ENCODE measurements at regions not wholly inside any gene's neighbourhood (a gene's known extent, or its start where the extent isn't known, plus 50 kb on each side); places are given as distances from the start of the nearest gene placed in this dataset.

DNA sequence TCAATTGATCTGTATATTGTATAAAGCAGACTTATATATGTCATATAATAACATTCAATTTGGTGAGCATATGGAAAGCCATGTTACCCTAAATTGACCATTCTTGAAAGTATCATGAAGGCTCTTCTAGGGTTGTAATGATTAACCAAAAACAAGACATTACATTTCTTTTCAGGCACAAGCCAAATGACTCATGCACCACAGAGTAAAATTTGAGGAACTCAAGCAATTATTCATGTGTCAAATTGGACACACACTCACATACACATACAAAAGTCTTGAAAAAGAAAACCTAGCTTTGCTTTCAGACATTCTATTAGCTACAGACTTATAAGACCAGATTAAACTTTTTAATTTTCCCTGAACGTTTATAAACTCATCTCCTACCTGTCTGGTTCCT is 146.5 kb upstream of the PCDH18 start:
- Histone ChIP-seq H3K27ac (ENCODE audit: low read depth, low read length) (no peak overlapping the region), H3K4me3 (ENCODE audit: low read length) (no peak overlapping the region), H3K4me1 (ENCODE audit: control insufficient read depth in 2 of 2, insufficient read depth in 2 of 2, low read length in 2 of 2) (no peaks in the 10 kb centered on the region), H3K36me3 (ENCODE audit: control insufficient read depth in 2 of 3, insufficient read depth in 3 of 3, low read length in 3 of 3) (no peaks in the 10 kb centered on the region), H3K27me3 (ENCODE audit: control insufficient read depth in 2 of 2, insufficient read depth in 2 of 2, low read length in 2 of 2) (no peaks in the 10 kb centered on the region), H3K9me3 (ENCODE audit: control insufficient read depth in 2 of 3, low read length in 3 of 3) (no peaks in the 10 kb centered on the region)
- Mint-ChIP-seq H3K36me3 (no peaks in the 10 kb centered on the region), H3K4me3 (no peak overlapping the region), H3K9me3 (peaks cover 0 to 5% (median 0%) of the 10 kb centered on the region in 11 donors), H3K27me3 (no peaks in the 10 kb centered on the region), H3K4me1 (peaks cover 0 to 2% (median 0%) of the 10 kb centered on the region in 7 donors), H3K27ac (no peak overlapping the region)
- ATAC-seq, result no peak
- intact Hi-C loops (cut with micrococcal nuclease), result no loop called here
- POLR2A ChIA-PET, result no interaction called here
- CTCF ChIA-PET, result no interaction called here
- DNase-seq, result no peak

DNA sequence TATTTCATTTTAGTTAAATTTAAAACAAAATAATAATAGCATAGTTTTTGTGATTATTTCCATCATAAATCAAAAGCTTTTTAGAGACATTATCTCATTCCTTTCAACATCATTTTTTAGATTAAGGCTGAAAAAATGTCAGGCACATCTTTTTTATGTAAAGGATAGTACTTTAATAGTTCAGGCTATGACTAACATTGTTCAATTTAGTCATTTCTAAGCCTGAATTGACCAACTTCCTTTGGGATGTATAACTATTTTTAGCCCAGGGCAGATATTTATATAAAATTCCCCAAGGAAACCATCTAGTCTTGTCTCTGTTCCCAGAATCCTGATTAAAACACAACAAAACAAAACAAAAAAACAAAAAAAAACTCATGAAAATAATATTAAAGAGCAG is 145.6 kb upstream of the PCDH18 start:
- Mint-ChIP-seq H3K4me1 (peaks cover 0 to 2% (median 0%) of the 10 kb centered on the region in 7 donors), H3K9me3 (peaks cover 0 to 5% (median 0%) of the 10 kb centered on the region in 11 donors), H3K27ac (no peak overlapping the region), H3K36me3 (no peaks in the 10 kb centered on the region), H3K27me3 (no peaks in the 10 kb centered on the region), H3K4me3 (no peak overlapping the region)
- ChIA-PET POLR2A (no interaction called here), CTCF (no interaction called here)
- H3K36me3 ChIP-seq (ENCODE audit: control insufficient read depth in 2 of 3, insufficient read depth in 3 of 3, low read length in 3 of 3), result no peaks in the 10 kb centered on the region
- H3K27ac ChIP-seq (ENCODE audit: low read depth, low read length), result no peak overlapping the region
- no peaks in the 10 kb centered on the region for H3K27me3 ChIP-seq (ENCODE audit: control insufficient read depth in 2 of 2, insufficient read depth in 2 of 2, low read length in 2 of 2)
- no peak for DNase-seq
- H3K4me3 ChIP-seq (ENCODE audit: low read length), result no peak overlapping the region
- intact Hi-C loops (cut with micrococcal nuclease), result no loop called here
- no peaks in the 10 kb centered on the region for H3K4me1 ChIP-seq (ENCODE audit: control insufficient read depth in 2 of 2, insufficient read depth in 2 of 2, low read length in 2 of 2)
- H3K9me3 ChIP-seq (ENCODE audit: control insufficient read depth in 2 of 3, low read length in 3 of 3), result no peaks in the 10 kb centered on the region
- ATAC-seq, result no peak

DNA sequence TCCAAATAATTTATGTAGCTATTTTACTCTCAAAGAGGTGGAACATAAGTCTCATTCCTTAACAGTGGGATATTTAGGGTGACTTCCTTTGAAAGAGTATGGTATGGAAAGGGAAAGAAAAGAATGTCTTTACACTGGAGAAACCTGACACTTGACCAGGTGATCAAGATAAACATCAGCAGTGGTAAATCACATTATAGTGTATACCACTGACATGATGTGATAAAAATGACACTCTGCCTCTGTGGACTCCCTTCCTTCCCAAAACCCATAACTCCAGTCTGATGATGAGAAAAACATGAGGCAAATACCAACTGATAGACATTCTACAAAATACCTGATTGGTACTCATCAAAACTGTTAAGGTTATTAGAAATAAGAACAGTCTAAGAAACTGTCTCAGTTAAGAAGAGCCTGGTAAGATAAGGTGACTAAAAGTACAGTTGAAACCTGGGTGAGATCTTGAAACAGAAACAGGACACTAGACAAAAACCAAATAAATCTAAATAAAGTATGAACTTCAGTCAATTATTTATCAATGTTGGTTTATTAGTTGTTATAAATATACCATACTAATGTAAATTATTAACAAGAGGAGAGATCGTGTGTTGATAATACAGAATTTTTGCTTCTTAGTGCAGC is 144.2 kb upstream of the PCDH18 start:
- intact Hi-C loops (cut with micrococcal nuclease), result no loop called here

DNA sequence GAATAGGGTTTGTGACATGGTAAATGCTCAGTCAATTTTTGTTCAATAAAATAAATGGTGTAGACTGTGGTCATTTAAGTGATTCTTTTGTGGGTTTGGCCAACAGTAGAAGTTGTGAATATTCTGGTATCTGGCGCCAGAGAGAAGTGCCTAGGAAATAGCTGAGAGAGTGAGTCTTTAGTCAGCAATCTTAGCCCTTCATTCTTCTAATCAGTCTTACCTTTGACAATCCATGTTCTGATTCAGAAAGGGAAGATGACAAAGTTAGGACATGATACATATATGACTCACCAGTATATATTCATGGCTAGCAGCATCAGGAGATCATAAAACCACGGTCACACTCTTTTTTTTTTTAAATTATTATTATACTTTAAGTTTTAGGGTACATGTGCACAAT is 141.8 kb upstream of the PCDH18 start:
- DNase-seq, result no peak
- intact Hi-C loops (cut with micrococcal nuclease), result no loop called here
- H3K27ac Mint-ChIP-seq, result no peak overlapping the region
- ChIA-PET POLR2A (no interaction called here), CTCF (no interaction called here)
- no peak overlapping the region for H3K27ac ChIP-seq (ENCODE audit: low read depth, low read length)
- H3K36me3 Mint-ChIP-seq, result no peaks in the 10 kb centered on the region
- H3K4me3 ChIP-seq (ENCODE audit: low read length), result no peak overlapping the region
- H3K27me3 Mint-ChIP-seq, result no peaks in the 10 kb centered on the region
- no peaks in the 10 kb centered on the region for H3K9me3 ChIP-seq (ENCODE audit: control insufficient read depth in 2 of 3, low read length in 3 of 3)
- no peaks in the 10 kb centered on the region for H3K27me3 ChIP-seq (ENCODE audit: control insufficient read depth in 2 of 2, insufficient read depth in 2 of 2, low read length in 2 of 2)
- H3K9me3 Mint-ChIP-seq, result peaks cover 0 to 4% (median 0%) of the 10 kb centered on the region in 11 donors
- no peaks in the 10 kb centered on the region for H3K4me1 ChIP-seq (ENCODE audit: control insufficient read depth in 2 of 2, insufficient read depth in 2 of 2, low read length in 2 of 2)
- H3K36me3 ChIP-seq (ENCODE audit: control insufficient read depth in 2 of 3, insufficient read depth in 3 of 3, low read length in 3 of 3), result no peaks in the 10 kb centered on the region
- no peak overlapping the region for H3K4me3 Mint-ChIP-seq
- H3K4me1 Mint-ChIP-seq, result no peaks in the 10 kb centered on the region
- ATAC-seq, result no peak

More for the DNA sequence above, 144.2 kb upstream of the PCDH18 start:
- DNase-seq (no peak), ATAC-seq (no peak)
- no peak overlapping the region for H3K27ac ChIP-seq (ENCODE audit: low read depth, low read length)
- ChIA-PET CTCF (no interaction called here), POLR2A (no interaction called here)
- peaks cover 0 to 5% (median 0%) of the 10 kb centered on the region in 11 donors for H3K9me3 Mint-ChIP-seq
- no peak overlapping the region for H3K27ac Mint-ChIP-seq
- H3K27me3 ChIP-seq (ENCODE audit: control insufficient read depth in 2 of 2, insufficient read depth in 2 of 2, low read length in 2 of 2), result no peaks in the 10 kb centered on the region
- no peaks in the 10 kb centered on the region for H3K36me3 Mint-ChIP-seq
- H3K4me1 ChIP-seq (ENCODE audit: control insufficient read depth in 2 of 2, insufficient read depth in 2 of 2, low read length in 2 of 2), result no peaks in the 10 kb centered on the region
- no peak overlapping the region for H3K4me3 Mint-ChIP-seq
- no peaks in the 10 kb centered on the region for H3K9me3 ChIP-seq (ENCODE audit: control insufficient read depth in 2 of 3, low read length in 3 of 3)
- peaks cover 0 to 2% (median 0%) of the 10 kb centered on the region in 7 donors for H3K4me1 Mint-ChIP-seq
- H3K36me3 ChIP-seq (ENCODE audit: control insufficient read depth in 2 of 3, insufficient read depth in 3 of 3, low read length in 3 of 3), result no peaks in the 10 kb centered on the region
- no peak overlapping the region for H3K4me3 ChIP-seq (ENCODE audit: low read length)
- H3K27me3 Mint-ChIP-seq, result no peaks in the 10 kb centered on the region

DNA sequence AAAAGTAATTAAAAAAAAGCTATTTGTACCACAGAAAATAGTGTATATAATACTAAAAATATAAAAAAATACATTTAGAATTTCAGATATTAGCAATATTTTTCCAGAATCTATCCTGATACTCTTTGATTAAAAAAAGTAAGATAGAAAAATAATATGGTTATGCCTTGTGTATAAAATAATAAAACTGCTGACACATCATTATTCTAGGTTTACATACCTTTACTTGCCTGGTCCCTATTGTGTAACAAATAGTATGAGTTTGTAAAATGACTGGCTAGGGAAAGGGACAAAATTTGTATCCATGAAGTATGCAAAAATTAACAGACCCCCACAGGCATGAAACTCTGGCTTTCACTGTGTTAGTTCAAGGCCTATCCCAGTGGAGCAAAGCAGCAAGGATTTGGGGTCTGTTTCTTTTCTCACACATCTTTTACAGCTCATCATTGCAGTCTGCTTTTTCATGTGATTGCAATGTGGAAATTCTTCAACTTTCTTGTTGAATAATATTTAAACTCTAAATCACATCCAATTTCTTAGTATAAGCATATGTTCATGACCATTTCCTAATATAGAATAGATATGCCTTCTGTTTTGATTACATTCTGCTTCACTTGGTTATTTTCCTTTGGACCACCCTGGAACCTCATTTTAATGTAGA is 136.7 kb upstream of the PCDH18 start:
- POLR2A ChIA-PET, result no interaction called here
- ATAC-seq (no peak), DNase-seq (no peak)
- CTCF ChIA-PET, result no interaction called here
- no peak overlapping the region for H3K27ac Mint-ChIP-seq
- no peaks in the 10 kb centered on the region for H3K36me3 Mint-ChIP-seq
- no peak overlapping the region for H3K27ac ChIP-seq (ENCODE audit: low read depth, low read length)
- intact Hi-C loops (cut with micrococcal nuclease), result no loop called here
- no peaks in the 10 kb centered on the region for H3K27me3 ChIP-seq (ENCODE audit: control insufficient read depth in 2 of 2, insufficient read depth in 2 of 2, low read length in 2 of 2)
- H3K27me3 Mint-ChIP-seq, result no peaks in the 10 kb centered on the region
- no peaks in the 10 kb centered on the region for H3K9me3 ChIP-seq (ENCODE audit: control insufficient read depth in 2 of 3, low read length in 3 of 3)
- H3K4me1 ChIP-seq (ENCODE audit: control insufficient read depth in 2 of 2, insufficient read depth in 2 of 2, low read length in 2 of 2), result no peaks in the 10 kb centered on the region
- H3K36me3 ChIP-seq (ENCODE audit: control insufficient read depth in 2 of 3, insufficient read depth in 3 of 3, low read length in 3 of 3), result no peaks in the 10 kb centered on the region
- peaks cover 0 to 14% (median 0%) of the 10 kb centered on the region in 11 donors for H3K9me3 Mint-ChIP-seq
- no peak overlapping the region for H3K4me3 ChIP-seq (ENCODE audit: low read length)
- H3K4me3 Mint-ChIP-seq, result no peak overlapping the region
- H3K4me1 Mint-ChIP-seq, result no peaks in the 10 kb centered on the region

DNA sequence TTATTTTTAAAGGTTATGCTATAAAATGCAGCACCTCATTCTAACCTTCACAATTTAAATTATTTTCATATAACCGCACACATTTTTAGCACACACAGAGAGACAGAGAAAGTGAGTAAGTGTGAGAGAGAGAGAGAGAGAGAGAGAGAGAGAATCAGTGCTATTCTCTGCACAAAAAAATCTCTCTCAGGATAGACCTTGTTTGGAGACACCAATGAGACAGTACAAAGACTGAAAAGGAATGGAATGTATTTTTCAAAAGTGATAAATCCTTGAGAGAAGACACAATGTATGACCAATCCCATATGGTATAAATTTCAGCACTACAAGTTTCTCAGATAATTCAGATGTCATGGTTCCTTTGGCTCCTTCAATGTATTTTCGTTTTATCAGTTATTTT is 132.1 kb upstream of the PCDH18 start:
- Mint-ChIP-seq H3K36me3 (no peaks in the 10 kb centered on the region), H3K27ac (no peak overlapping the region), H3K9me3 (peaks cover 0 to 14% (median 2%) of the 10 kb centered on the region in 11 donors), H3K27me3 (no peaks in the 10 kb centered on the region), H3K4me1 (no peaks in the 10 kb centered on the region), H3K4me3 (no peak overlapping the region)
- DNase-seq, result no peak
- ChIA-PET CTCF (no interaction called here), POLR2A (no interaction called here)
- no peak overlapping the region for H3K4me3 ChIP-seq (ENCODE audit: low read length)
- H3K4me1 ChIP-seq (ENCODE audit: control insufficient read depth in 2 of 2, insufficient read depth in 2 of 2, low read length in 2 of 2), result no peaks in the 10 kb centered on the region
- H3K36me3 ChIP-seq (ENCODE audit: control insufficient read depth in 2 of 3, insufficient read depth in 3 of 3, low read length in 3 of 3), result no peaks in the 10 kb centered on the region
- intact Hi-C loops (cut with micrococcal nuclease), result no loop called here
- no peaks in the 10 kb centered on the region for H3K27me3 ChIP-seq (ENCODE audit: control insufficient read depth in 2 of 2, insufficient read depth in 2 of 2, low read length in 2 of 2)
- ATAC-seq, result no peak
- H3K27ac ChIP-seq (ENCODE audit: low read depth, low read length), result no peak overlapping the region
- no peaks in the 10 kb centered on the region for H3K9me3 ChIP-seq (ENCODE audit: control insufficient read depth in 2 of 3, low read length in 3 of 3)

DNA sequence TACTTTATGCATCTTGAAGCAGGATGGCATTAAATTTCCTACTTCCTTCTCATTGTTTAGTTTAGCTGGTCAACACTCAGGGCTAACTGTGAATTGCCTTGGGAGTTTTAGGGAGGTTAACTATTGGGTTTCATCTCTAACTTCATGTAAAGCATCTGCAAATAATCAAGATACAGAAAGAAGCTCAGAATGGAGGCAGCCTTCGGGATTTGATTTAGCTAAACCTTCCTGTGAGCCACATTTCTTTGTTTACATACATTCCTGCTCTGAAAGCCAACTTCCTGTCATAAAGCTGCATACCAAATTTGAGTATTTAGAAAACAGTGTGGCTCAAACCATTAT is 131.7 kb upstream of the PCDH18 start:
- Mint-ChIP-seq H3K27ac (no peak overlapping the region), H3K4me3 (no peak overlapping the region), H3K27me3 (no peaks in the 10 kb centered on the region), H3K4me1 (no peaks in the 10 kb centered on the region), H3K36me3 (no peaks in the 10 kb centered on the region), H3K9me3 (peaks cover 0 to 14% (median 2%) of the 10 kb centered on the region in 11 donors)
- Histone ChIP-seq H3K27ac (ENCODE audit: low read depth, low read length) (no peak overlapping the region), H3K27me3 (ENCODE audit: control insufficient read depth in 2 of 2, insufficient read depth in 2 of 2, low read length in 2 of 2) (no peaks in the 10 kb centered on the region), H3K9me3 (ENCODE audit: control insufficient read depth in 2 of 3, low read length in 3 of 3) (no peaks in the 10 kb centered on the region), H3K4me3 (ENCODE audit: low read length) (no peak overlapping the region), H3K36me3 (ENCODE audit: control insufficient read depth in 2 of 3, insufficient read depth in 3 of 3, low read length in 3 of 3) (no peaks in the 10 kb centered on the region), H3K4me1 (ENCODE audit: control insufficient read depth in 2 of 2, insufficient read depth in 2 of 2, low read length in 2 of 2) (no peaks in the 10 kb centered on the region)
- POLR2A ChIA-PET, result no interaction called here
- DNase-seq (no peak), ATAC-seq (no peak)
- intact Hi-C loops (cut with micrococcal nuclease), result no loop called here
- CTCF ChIA-PET, result interaction anchor here (0.6 kb wide), 1 partner anchor 120 kb away, joined by 4 read pairs; no protein-coding TSS in a partner anchor
